ENCODE measurements at regions not wholly inside any gene's neighbourhood (a gene's known extent, or its start where the extent isn't known, plus 50 kb on each side); places are given as distances from the start of the nearest gene placed in this dataset.

DNA sequence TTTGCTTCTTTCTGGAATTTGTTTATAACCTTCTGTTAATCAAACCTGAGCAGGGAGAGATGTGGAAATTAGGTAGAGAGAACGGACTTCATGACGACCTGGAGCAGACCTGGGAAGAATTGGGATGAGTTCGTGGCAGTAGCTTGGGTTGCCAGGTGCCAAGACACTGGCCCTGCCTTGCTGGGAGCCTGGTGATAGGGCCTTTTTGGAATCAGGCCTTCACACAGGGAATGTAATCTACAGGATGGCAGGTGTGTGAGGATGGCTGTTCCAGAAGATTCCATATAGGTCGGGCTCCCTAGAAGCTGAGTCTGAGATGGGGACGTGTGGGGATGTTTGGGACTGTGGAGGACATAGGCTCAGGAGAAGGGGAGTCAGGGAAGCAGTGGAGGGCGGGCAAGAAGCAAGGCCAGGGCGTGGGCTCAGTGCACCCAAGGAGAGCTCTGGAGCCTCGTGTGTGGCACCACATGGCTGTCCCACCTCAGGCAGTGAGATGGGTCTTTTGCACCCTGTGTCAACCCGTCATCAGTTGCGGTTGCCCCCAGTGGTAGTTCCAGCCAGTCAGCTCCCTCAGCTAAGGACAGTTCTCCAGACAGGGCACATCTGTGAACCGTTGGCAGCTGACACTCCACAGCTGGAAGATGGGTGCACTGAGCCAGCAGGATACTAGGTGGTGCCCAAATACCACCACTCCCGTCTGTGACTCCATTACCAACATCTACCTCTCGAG is 395.9 kb downstream of the MATN1 start:
- TF ChIP-seq, protein P1, sequence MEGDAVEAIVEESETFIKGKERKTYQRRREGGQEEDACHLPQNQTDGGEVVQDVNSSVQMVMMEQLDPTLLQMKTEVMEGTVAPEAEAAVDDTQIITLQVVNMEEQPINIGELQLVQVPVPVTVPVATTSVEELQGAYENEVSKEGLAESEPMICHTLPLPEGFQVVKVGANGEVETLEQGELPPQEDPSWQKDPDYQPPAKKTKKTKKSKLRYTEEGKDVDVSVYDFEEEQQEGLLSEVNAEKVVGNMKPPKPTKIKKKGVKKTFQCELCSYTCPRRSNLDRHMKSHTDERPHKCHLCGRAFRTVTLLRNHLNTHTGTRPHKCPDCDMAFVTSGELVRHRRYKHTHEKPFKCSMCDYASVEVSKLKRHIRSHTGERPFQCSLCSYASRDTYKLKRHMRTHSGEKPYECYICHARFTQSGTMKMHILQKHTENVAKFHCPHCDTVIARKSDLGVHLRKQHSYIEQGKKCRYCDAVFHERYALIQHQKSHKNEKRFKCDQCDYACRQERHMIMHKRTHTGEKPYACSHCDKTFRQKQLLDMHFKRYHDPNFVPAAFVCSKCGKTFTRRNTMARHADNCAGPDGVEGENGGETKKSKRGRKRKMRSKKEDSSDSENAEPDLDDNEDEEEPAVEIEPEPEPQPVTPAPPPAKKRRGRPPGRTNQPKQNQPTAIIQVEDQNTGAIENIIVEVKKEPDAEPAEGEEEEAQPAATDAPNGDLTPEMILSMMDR (optimal IDR thresholded peaks at IDR 0.05 in 1 of 3, IDR thresholded peaks at IDR 0.05 in 1 of 3, conservative IDR thresholded peaks at IDR 0.05 in 1 of 3; ENCODE audit: extremely low read depth in 1 of 3, insufficient read depth in 2 of 3, low read length in 3 of 3), result no peak
- TF ChIP-seq EZH2 (IDR thresholded peaks at IDR 0.05; ENCODE audit: low read length), result no peak

Measured in keratinocyte (primary cell).